Adrenal gland (tissue), 5 donors: ENCODE measurements at regions not wholly inside any gene's neighbourhood (a gene's known extent, or its start where the extent isn't known, plus 50 kb on each side); places are given as distances from the start of the nearest gene placed in this dataset.

Source experiments
- CTCF ChIP-seq, 6 experiments: fragments of 450-650 bp in 4 of 6; fragments of 200-600 bp in 2 of 6; sonication (generic) in 1 of 6; IDR thresholded peaks; 1 replicate in 5 of 6; 2 replicates in 1 of 6; pipeline versions ENCODE4 v1.5.1 to v1.8.0; 2016 to 2021; ENCODE audit warnings: antibody characterized with exemption in 6 of 6, mild to moderate bottlenecking in 2 of 6, moderate library complexity in 1 of 6
- POLR2A ChIP-seq, 2 donors: fragments of 450-650 bp; IDR thresholded peaks; one replicate each; pipeline ENCODE4 v1.6.1; 2017; ENCODE audit warnings: antibody characterized with exemption in 2 of 2, mild to moderate bottlenecking in 2 of 2, moderate library complexity in 1 of 2
- donor health status: DM: no; HTN: no; CAD: no.

GRCh38 chr18:26635466-26635865 lies 87.1 kb upstream of the KCTD1 start:
- no peak for TF ChIP-seq CTCF (IDR thresholded peaks at IDR 0.05)
- TF ChIP-seq POLR2A (IDR thresholded peaks at IDR 0.05), result no peak
